Thyroid gland (tissue), 4 donors: ENCODE measurements at regions not wholly inside any gene's neighbourhood (a gene's known extent, or its start where the extent isn't known, plus 50 kb on each side); places are given as distances from the start of the nearest gene placed in this dataset.

Source experiments
- DNase-seq, 2 donors: peaks; one replicate each; pipeline ENCODE4 v3.0.0-alpha.2; 2019
- H3K27ac ChIP-seq, 3 donors: fragments of 200-600 bp; sonication (generic); 1 replicate in 2 of 3; 2 replicates in 1 of 3; pipeline ENCODE4 v1.5.1; 2016 to 2019; ENCODE audit warnings: mild to moderate bottlenecking in 1 of 3, moderate library complexity in 1 of 3
- H3K27me3 ChIP-seq: fragments of 200-600 bp; sonication (generic); one replicate; pipeline ENCODE4 v1.5.1; 2019
- H3K36me3 ChIP-seq, 2 donors: fragments of 200-600 bp; sonication (generic); one replicate each; pipeline ENCODE4 v1.5.1; 2016 to 2019
- H3K4me1 ChIP-seq, 2 donors: fragments of 200-600 bp; sonication (generic); one replicate each; pipeline ENCODE4 v1.5.1; 2017 to 2019
- H3K4me3 ChIP-seq, 3 donors: fragments of 200-600 bp; sonication (generic); replicated peaks in 1 of 3; 1 replicate in 2 of 3; 2 replicates in 1 of 3; pipeline ENCODE4 v1.5.1; 2016; ENCODE audit warnings: mild to moderate bottlenecking in 1 of 3
- H3K9me3 ChIP-seq: fragments of 200-600 bp; sonication (generic); one replicate; pipeline ENCODE4 v1.5.1; 2017
- CTCF ChIP-seq, 6 experiments: fragments of 200-600 bp in 3 of 6; fragments of 450-650 bp in 3 of 6; sonication (generic) in 3 of 6; IDR thresholded peaks; one replicate each; pipeline ENCODE4 v1.5.1; 2016 to 2019; ENCODE audit warnings: antibody characterized with exemption in 6 of 6, mild to moderate bottlenecking in 2 of 6, inconsistent platforms in 1 of 6, moderate library complexity in 1 of 6
- POLR2A ChIP-seq, 2 donors: fragments of 450-650 bp; IDR thresholded peaks; one replicate each; pipeline ENCODE4 v1.6.1; 2017; ENCODE audit warnings: antibody characterized with exemption in 2 of 2, mild to moderate bottlenecking in 2 of 2, moderate library complexity in 1 of 2
- WGBS, 2 donors: methylation state at CpG; one replicate each; pipeline ENCODE4 v1.1.5; 2017; 5-methylcytosine and 5-hydroxymethylcytosine counted together
- intact Hi-C: fragments of 100-400 bp; cut with DNase I; formaldehyde crosslinking; loops from one replicate; pipeline ENCODE4 v1.15.1; 2023

- no peaks in the 10 kb centered on the region for H3K27me3 ChIP-seq
- H3K9me3 ChIP-seq = no peaks in the 10 kb centered on the region
- H3K36me3 ChIP-seq = no peaks in the 10 kb centered on the region
- H3K27ac ChIP-seq = no peak overlapping the region
- intact Hi-C loops = no loop called here
- WGBS, 2 donors = 69 to 76% methylated on average over 14 of the region's 14 CpGs
- TF ChIP-seq CTCF (IDR thresholded peaks at IDR 0.05) (no peak), POLR2A (IDR thresholded peaks at IDR 0.05) (no peak)
- H3K4me3 ChIP-seq = no peak overlapping the region
- no peak for DNase-seq
- no peaks in the 10 kb centered on the region for H3K4me1 ChIP-seq
Observed at GRCh38 chr6:14431385-14432330, 314.1 kb downstream of the CD83 start.

GRCh38 chr6:14434916-14435690 lies 317.5 kb downstream of the CD83 start:
- no peak overlapping the region for H3K4me3 ChIP-seq
- no peak overlapping the region for H3K27ac ChIP-seq
- H3K27me3 ChIP-seq = no peaks in the 10 kb centered on the region
- 77 to 79% methylated on average over 3 of the region's 3 CpGs for WGBS, 2 donors
- intact Hi-C loops = no loop called here
- no peak for TF ChIP-seq CTCF (IDR thresholded peaks at IDR 0.05)
- no peak for TF ChIP-seq POLR2A (IDR thresholded peaks at IDR 0.05)
- no peaks in the 10 kb centered on the region for H3K36me3 ChIP-seq
- H3K9me3 ChIP-seq = no peaks in the 10 kb centered on the region
- no peak for DNase-seq
- H3K4me1 ChIP-seq = no peaks in the 10 kb centered on the region

- no peaks in the 10 kb centered on the region for H3K4me1 ChIP-seq
- H3K4me3 ChIP-seq = no peak overlapping the region
- intact Hi-C loops = no loop called here
- no peaks in the 10 kb centered on the region for H3K36me3 ChIP-seq
- no peaks in the 10 kb centered on the region for H3K27me3 ChIP-seq
- WGBS, 2 donors = 84 to 85% methylated on average over 3 of the region's 3 CpGs
- H3K27ac ChIP-seq = no peak overlapping the region
- TF ChIP-seq POLR2A (IDR thresholded peaks at IDR 0.05) (no peak), CTCF (IDR thresholded peaks at IDR 0.05) (no peak)
- no peaks in the 10 kb centered on the region for H3K9me3 ChIP-seq
- DNase-seq = no peak
Observed at GRCh38 chr6:14436592-14437132, 319.1 kb downstream of the CD83 start.

GRCh38 chr6:14439419-14439818 lies 321.8 kb downstream of the CD83 start:
- no peaks in the 10 kb centered on the region for H3K9me3 ChIP-seq
- DNase-seq = no peak
- no peaks in the 10 kb centered on the region for H3K36me3 ChIP-seq
- H3K27me3 ChIP-seq = no peaks in the 10 kb centered on the region
- intact Hi-C loops = no loop called here
- WGBS, 2 donors = 87 to 89% methylated on average over 5 of the region's 5 CpGs
- no peak overlapping the region for H3K4me3 ChIP-seq
- no peak for TF ChIP-seq POLR2A (IDR thresholded peaks at IDR 0.05)
- no peak for TF ChIP-seq CTCF (IDR thresholded peaks at IDR 0.05)
- no peaks in the 10 kb centered on the region for H3K4me1 ChIP-seq
- H3K27ac ChIP-seq = no peak overlapping the region
